ENCODE measurements at regions not wholly inside any gene's neighbourhood (a gene's known extent, or its start where the extent isn't known, plus 50 kb on each side); places are given as distances from the start of the nearest gene placed in this dataset.
A peak's percentile ranks its signal among the peaks of the same experiment; 100 is the strongest.

GRCh38 chr13:50690006-50690405 lies 153.5 kb downstream of the DLEU7 start:
- DNase-seq (no peak), ATAC-seq (ENCODE audit: poor library complexity) (no peak)
- intact Hi-C loops (cut with DNase I): no loop called here

- ATAC-seq (ENCODE audit: poor library complexity): peak; percentile 32
- intact Hi-C loops (cut with DNase I): no loop called here
- no peak for DNase-seq
Measured at GRCh38 chr13:50691176-50691680, 152.3 kb downstream of the DLEU7 start.

- DNase-seq (no peak), ATAC-seq (ENCODE audit: poor library complexity) (no peak)
- intact Hi-C loops (cut with DNase I): no loop called here
Measured at GRCh38 chr13:50691681-50692263, 151.7 kb downstream of the DLEU7 start.

- intact Hi-C loops (cut with DNase I): no loop called here
- ATAC-seq (ENCODE audit: poor library complexity) (no peak), DNase-seq (no peak)
Measured at GRCh38 chr13:50692396-50692915, 151.0 kb downstream of the DLEU7 start.

- intact Hi-C loops (cut with DNase I): no loop called here
- DNase-seq (peak; percentile 81), ATAC-seq (ENCODE audit: poor library complexity) (peak; percentile 93)
Measured at GRCh38 chr13:50693727-50694126, 149.8 kb downstream of the DLEU7 start.

- intact Hi-C loops (cut with DNase I): no loop called here
- DNase-seq: no peak
- ATAC-seq (ENCODE audit: poor library complexity): no peak
Measured at GRCh38 chr13:50697746-50698539, 145.5 kb downstream of the DLEU7 start.

GRCh38 chr13:50699874-50700663 lies 143.4 kb downstream of the DLEU7 start:
- ATAC-seq (ENCODE audit: poor library complexity): no peak
- no peak for DNase-seq
- intact Hi-C loops (cut with DNase I): no loop called here

- DNase-seq (no peak), ATAC-seq (ENCODE audit: poor library complexity) (no peak)
- intact Hi-C loops (cut with DNase I): no loop called here
Measured at GRCh38 chr13:50700664-50701305, 142.7 kb downstream of the DLEU7 start.

GRCh38 chr13:50701469-50701868 lies 142.0 kb downstream of the DLEU7 start:
- no peak for ATAC-seq (ENCODE audit: poor library complexity)
- DNase-seq: no peak
- intact Hi-C loops (cut with DNase I): no loop called here

GRCh38 chr13:50706505-50706904 lies 137.0 kb downstream of the DLEU7 start:
- DNase-seq (no peak), ATAC-seq (ENCODE audit: poor library complexity) (peak; percentile 46)
- intact Hi-C loops (cut with DNase I): no loop called here

GRCh38 chr13:50707628-50708027 lies 135.9 kb downstream of the DLEU7 start:
- ATAC-seq (ENCODE audit: poor library complexity) (no peak), DNase-seq (no peak)
- intact Hi-C loops (cut with DNase I): no loop called here

- intact Hi-C loops (cut with DNase I): no loop called here
- DNase-seq (no peak), ATAC-seq (ENCODE audit: poor library complexity) (peak; percentile 63)
Measured at GRCh38 chr13:50708461-50708860, 135.0 kb downstream of the DLEU7 start.

- no peak for ATAC-seq (ENCODE audit: poor library complexity)
- intact Hi-C loops (cut with DNase I): no loop called here
- no peak for DNase-seq
Measured at GRCh38 chr13:50709058-50709457, 134.4 kb downstream of the DLEU7 start.

- intact Hi-C loops (cut with DNase I): no loop called here
- no peak for ATAC-seq (ENCODE audit: poor library complexity)
- no peak for DNase-seq
Measured at GRCh38 chr13:50711131-50711815, 132.2 kb downstream of the DLEU7 start.

- intact Hi-C loops (cut with DNase I): no loop called here
- DNase-seq (no peak), ATAC-seq (ENCODE audit: poor library complexity) (no peak)
Measured at GRCh38 chr13:50711996-50712395, 131.5 kb downstream of the DLEU7 start.

- intact Hi-C loops (cut with DNase I): no loop called here
- ATAC-seq (ENCODE audit: poor library complexity): no peak
- DNase-seq: no peak
Measured at GRCh38 chr13:50712456-50712855, 131.0 kb downstream of the DLEU7 start.

GRCh38 chr13:50712881-50713280 lies 130.6 kb downstream of the DLEU7 start:
- ATAC-seq (ENCODE audit: poor library complexity) (no peak), DNase-seq (no peak)
- intact Hi-C loops (cut with DNase I): no loop called here

- DNase-seq (no peak), ATAC-seq (ENCODE audit: poor library complexity) (peak; percentile 62)
- intact Hi-C loops (cut with DNase I): no loop called here
Measured at GRCh38 chr13:50713523-50714248, 129.8 kb downstream of the DLEU7 start.
